Endothelial cell of umbilical vein (primary cell): ENCODE measurements at regions not wholly inside any gene's neighbourhood (a gene's known extent, or its start where the extent isn't known, plus 50 kb on each side); places are given as distances from the start of the nearest gene placed in this dataset.

ENCODE experiments used
- BruUV-seq: library from RNA; stranded (reverse); fragments of 400-500 nt; replicated peaks from 2 replicates; lab custom pipeline; 2021; lab: Mats Ljungman, UMichigan
- CTCF ChIA-PET: fragments of 300-600, 350-600 bp; sonication (Branson Sonifier 250); formaldehyde crosslinking; loops from one replicate; lab custom pipeline; 2021; ENCODE audit warnings: antibody characterized with exemption, inconsistent platforms; lab: Charles Lee
- POLR2A ChIA-PET: fragments of 300-600, 350-600 bp; sonication (Branson Sonifier 250); formaldehyde crosslinking; loops from one replicate; lab custom pipeline; 2021; ENCODE audit warnings: antibody characterized with exemption, inconsistent platforms; lab: Charles Lee
- DNase-seq: peaks from one replicate; pipeline ENCODE4 v3.0.0-alpha.2; 2011; ENCODE audit warnings: low read depth, low spot score
- FAIRE-seq: peaks from 2 replicates; lab custom pipeline; 2011; peaks lifted over from hg19 to GRCh38; lab: Jason Lieb, UNC
- H2AFZ ChIP-seq: 2 replicates; pipeline ENCODE4 v1.6.0; 2012; ENCODE audit warnings: low read depth, low read length, control low read depth, inconsistent platforms
- H3K27ac ChIP-seq: 2 replicates; pipeline ENCODE4 v1.5.1; 2011; ENCODE audit warnings: low read depth, mild to moderate bottlenecking, control low read depth, low read length, moderate library complexity; ENCODE audit not compliant: insufficient read depth
- H3K27me3 ChIP-seq, 2 experiments: 2 replicates each; pipeline versions ENCODE4 v1.6.0 to v1.6.1; 2011; ENCODE audit warnings: low read length in 2 of 2, mixed read lengths in 1 of 2; ENCODE audit not compliant: control insufficient read depth in 2 of 2, insufficient read depth in 2 of 2
- H3K36me3 ChIP-seq, 2 experiments: 2 replicates in 1 of 2; 3 replicates in 1 of 2; pipeline ENCODE4 v1.5.1; 2011; ENCODE audit warnings: low read length in 2 of 2, mild to moderate bottlenecking in 1 of 2, moderate library complexity in 1 of 2; ENCODE audit not compliant: control insufficient read depth in 2 of 2, insufficient read depth in 2 of 2; ENCODE audit errors: extremely low read depth in 1 of 2
- H3K4me1 ChIP-seq: 3 replicates; pipeline ENCODE4 v1.5.1; 2011; ENCODE audit warnings: mild to moderate bottlenecking, low read length; ENCODE audit not compliant: control insufficient read depth, insufficient read depth; ENCODE audit errors: extremely low read depth
- H3K4me2 ChIP-seq: 2 replicates; pipeline ENCODE4 v1.6.1; 2011; ENCODE audit warnings: low read length, control low read depth, mixed read lengths; ENCODE audit not compliant: insufficient read depth
- H3K4me3 ChIP-seq, 3 experiments: fragments of 200-600 bp in 1 of 3; sonication (generic), shearing (Covaris generic) in 1 of 3; replicated peaks in 1 of 3; 2 replicates each; pipeline ENCODE4 v1.5.1; 2011 to 2016; ENCODE audit warnings: control low read depth in 3 of 3, low read length in 3 of 3, mild to moderate bottlenecking in 2 of 3, inconsistent platforms in 1 of 3, low read depth in 1 of 3, moderate library complexity in 1 of 3; ENCODE audit not compliant: insufficient read depth in 1 of 3
- H3K79me2 ChIP-seq: 2 replicates; pipeline ENCODE4 v1.6.0; 2012; ENCODE audit warnings: low read length, inconsistent platforms; ENCODE audit not compliant: control insufficient read depth, insufficient read depth
- H3K9ac ChIP-seq: replicated peaks from 2 replicates; pipeline ENCODE3; 2011; ENCODE audit warnings: low read length, control low read depth; ENCODE audit not compliant: insufficient read depth; ENCODE audit errors: extremely low read depth
- H3K9me1 ChIP-seq: replicated peaks from 3 replicates; pipeline ENCODE4 v1.6.0; 2011; ENCODE audit warnings: mild to moderate bottlenecking, low read length; ENCODE audit not compliant: control insufficient read depth, insufficient read depth; ENCODE audit errors: extremely low read depth
- H3K9me3 ChIP-seq: replicated peaks from 2 replicates; pipeline ENCODE4 v1.5.1; 2012; ENCODE audit warnings: low read length, inconsistent platforms; ENCODE audit not compliant: control insufficient read depth, insufficient read depth
- H4K20me1 ChIP-seq: replicated peaks from 2 replicates; pipeline ENCODE3; 2011; ENCODE audit warnings: mild to moderate bottlenecking, low read length; ENCODE audit not compliant: control insufficient read depth, insufficient read depth; ENCODE audit errors: extremely low read depth
- CTCF ChIP-seq, 2 donors: IDR thresholded peaks; 1 replicate in 1 of 2; 2 replicates in 1 of 2; pipeline ENCODE4 v1.5.1; 2011; ENCODE audit warnings: low read length in 2 of 2, mild to moderate bottlenecking in 2 of 2, moderate library complexity in 2 of 2, control low read depth in 1 of 2, inconsistent platforms in 1 of 2, low read depth in 1 of 2; ENCODE audit not compliant: insufficient read depth in 1 of 2; ENCODE audit errors: extremely low read depth in 1 of 2
- EZH2 ChIP-seq: IDR thresholded peaks from 2 replicates; pipeline ENCODE4 v1.6.1; 2012; ENCODE audit warnings: borderline replicate concordance, low read depth, mild to moderate bottlenecking, moderate library complexity, low read length, inconsistent platforms; ENCODE audit not compliant: severe bottlenecking
- FOS ChIP-seq: IDR thresholded peaks from 2 replicates; pipeline ENCODE4 v1.6.1; 2011; ENCODE audit warnings: mild to moderate bottlenecking, low read length, moderate library complexity, borderline replicate concordance; ENCODE audit not compliant: insufficient read depth
- JUN ChIP-seq: IDR thresholded peaks from 2 replicates; pipeline ENCODE4 v1.6.1; 2011; ENCODE audit warnings: borderline replicate concordance, low read depth; ENCODE audit not compliant: insufficient read length, insufficient read depth
- MAX ChIP-seq: IDR thresholded peaks from 2 replicates; pipeline ENCODE4 v1.6.1; 2011; ENCODE audit not compliant: insufficient read depth, insufficient read length
- MYC ChIP-seq: IDR thresholded peaks from one replicate; pipeline ENCODE4 v1.6.1; 2011; ENCODE audit warnings: mild to moderate bottlenecking, low read depth, low read length
- POLR2A ChIP-seq: IDR thresholded peaks from 2 replicates; pipeline ENCODE4 v1.6.1; 2012; ENCODE audit warnings: low read depth, mild to moderate bottlenecking, control low read depth, low read length
- dilution Hi-C: fragments of 300-500 bp; cut with MboI; formaldehyde crosslinking; loops from one replicate; pipeline ENCODE4 v1.15.0; 2019; ENCODE audit warnings: low sequenced_read_pairs; ENCODE audit not compliant: extremely low pct_ligation_motif_present
- intact Hi-C: fragments of 100-400 bp; cut with micrococcal nuclease; formaldehyde crosslinking; loops from one replicate; pipeline ENCODE4 v1.10.0; 2022

GRCh38 chr10:118503192-118503591, 92.3 kb downstream of the PRLHR start:
- Histone ChIP-seq H3K27me3 (no peaks in the 10 kb centered on the region), H3K9ac (no peak overlapping the region), H2AFZ (no peak overlapping the region), H3K4me2 (no peak overlapping the region), H3K79me2 (no peaks in the 10 kb centered on the region), H3K9me3 (no peaks in the 10 kb centered on the region), H4K20me1 (no peaks in the 10 kb centered on the region), H3K9me1 (no peaks in the 10 kb centered on the region), H3K36me3 (no peaks in the 10 kb centered on the region), H3K4me1 (no peaks in the 10 kb centered on the region), H3K4me3 (no peak overlapping the region), H3K27ac (no peak overlapping the region)
- intact Hi-C loops, result no loop called here
- CTCF ChIA-PET, result no interaction called here
- DNase-seq, result no peak
- TF ChIP-seq POLR2A (no peak), JUN (no peak), FOS (no peak), CTCF (IDR thresholded peaks at IDR 0.05; ENCODE audit: extremely low read depth in 1 of 2, insufficient read depth in 1 of 2, low read depth in 1 of 2, low read length in 2 of 2) (no peak), MAX (no peak), MYC (no peak), EZH2 (no peak)
- POLR2A ChIA-PET, result no interaction called here
- no TSS peak for BruUV-seq
- dilution Hi-C loops, result no loop called here
- FAIRE-seq, result no peak
